ENCODE measurements at regions not wholly inside any gene's neighbourhood (a gene's known extent, or its start where the extent isn't known, plus 50 kb on each side); places are given as distances from the start of the nearest gene placed in this dataset.

- DNase-seq: no peak
Measured at GRCh38 chr5:77842243-77842642, 66.1 kb upstream of the TBCA start.

GRCh38 chr5:77841616-77842015, 65.5 kb upstream of the TBCA start:
- no peak for DNase-seq

GRCh38 chr5:77840930-77841329, 64.8 kb upstream of the TBCA start:
- DNase-seq: no peak

GRCh38 chr5:77839691-77840090, 63.6 kb upstream of the TBCA start:
- no peak for DNase-seq

GRCh38 chr5:77832938-77833337, 56.8 kb upstream of the TBCA start:
- no peak for DNase-seq

- DNase-seq: no peak
Measured at GRCh38 chr5:77832166-77832770, 56.1 kb upstream of the TBCA start.

GRCh38 chr5:77828445-77828844, 52.3 kb upstream of the TBCA start:
- no peak for DNase-seq
